HAP-1 (cell line): ENCODE measurements at regions not wholly inside any gene's neighbourhood (a gene's known extent, or its start where the extent isn't known, plus 50 kb on each side); places are given as distances from the start of the nearest gene placed in this dataset.
"Not testable (repeated sequence)": the region's sequence is repeated elsewhere in the genome, so short reads cannot be mapped to it uniquely, and the experiment has no call there.

Experiments
- DNase-seq, 2 experiments: peaks; one replicate each; pipeline ENCODE4 v3.0.0-alpha.2; 2016 to 2020; ENCODE audit warnings: low spot score in 2 of 2
- H3K27me3 ChIP-seq: fragments of 250-450 bp; sonication (Bioruptor Pico); 2 replicates; pipeline ENCODE4 v1.5.1; 2020; ENCODE audit warnings: low read depth, mild to moderate bottlenecking, moderate library complexity
- H3K36me3 ChIP-seq: fragments of 250-450 bp; sonication (Bioruptor Pico); replicated peaks from 2 replicates; pipeline ENCODE4 v1.5.1; 2020; ENCODE audit warnings: mild to moderate bottlenecking
- H3K4me1 ChIP-seq: fragments of 250-450 bp; sonication (Bioruptor Pico); 2 replicates; pipeline ENCODE4 v1.5.1; 2020; ENCODE audit warnings: mild to moderate bottlenecking
- H3K4me3 ChIP-seq: fragments of 250-450 bp; sonication (Bioruptor Pico); 2 replicates; pipeline ENCODE4 v1.5.1; 2020; ENCODE audit warnings: mild to moderate bottlenecking, moderate library complexity
- H3K9me3 ChIP-seq: fragments of 250-450 bp; sonication (Bioruptor Pico); 2 replicates; pipeline ENCODE4 v1.5.1; 2020; ENCODE audit warnings: mild to moderate bottlenecking, moderate library complexity
- in situ Hi-C: fragments of 300-500 bp; cut with MboI; formaldehyde crosslinking; loops from 3 replicates; pipeline ENCODE4 v1.14.3; 2020; ENCODE audit warnings: low sequenced_read_pairs, inconsistent platforms, mixed read lengths

DNA sequence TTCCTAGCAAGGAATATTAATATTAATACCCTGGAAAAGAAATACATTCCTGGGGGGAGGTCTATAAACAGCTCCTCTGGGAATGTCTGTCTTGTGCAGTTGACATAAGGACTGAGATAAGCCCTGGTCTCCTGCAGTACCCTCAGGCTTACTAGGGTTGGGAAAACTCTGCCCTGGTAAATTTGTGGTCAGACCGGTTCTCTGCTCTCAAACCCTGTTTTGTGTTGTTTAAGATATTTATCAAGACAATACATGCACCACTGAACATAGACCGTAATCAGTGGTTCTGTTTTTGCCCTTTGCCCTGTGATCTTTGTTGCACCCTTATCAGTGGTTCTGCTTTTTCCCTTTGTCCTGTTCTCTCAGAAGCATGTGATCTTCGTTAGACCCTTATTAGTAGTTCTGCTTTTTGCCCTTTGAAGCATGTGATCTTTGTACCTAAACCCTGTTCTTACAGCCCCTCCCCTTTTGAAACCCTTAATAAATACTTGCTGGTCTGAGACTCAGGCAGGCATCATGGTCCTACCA lies 112.3 kb upstream of the CRBN start:
- DNase-seq, H3K4me1 ChIP-seq, H3K27me3 ChIP-seq, H3K36me3 ChIP-seq, H3K9me3 ChIP-seq, H3K4me3 ChIP-seq, in situ Hi-C loops: not testable (repeated sequence)

DNA sequence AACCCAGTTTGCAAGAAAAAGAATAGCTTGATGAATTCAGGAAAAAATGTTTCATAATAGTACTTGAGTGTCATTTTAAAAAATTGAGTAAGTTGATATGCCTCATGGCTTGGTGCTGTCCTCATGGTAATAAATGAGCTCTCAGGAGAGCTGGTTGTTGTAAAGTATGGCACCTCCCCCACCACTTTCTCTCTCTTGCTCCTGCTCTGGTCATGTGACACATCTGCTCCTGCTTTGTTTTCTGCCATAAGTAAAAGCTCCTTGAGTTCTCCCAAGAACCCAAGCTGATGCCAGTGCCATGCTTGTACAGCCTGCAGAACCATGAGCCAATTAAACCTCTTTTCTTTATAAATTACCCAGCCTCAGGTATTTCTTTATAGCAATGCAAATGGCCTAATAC lies 108.8 kb upstream of the CRBN start:
- no peaks in the 10 kb centered on the region for H3K36me3 ChIP-seq
- no peaks in the 10 kb centered on the region for H3K27me3 ChIP-seq
- DNase-seq = no peak
- H3K4me1 ChIP-seq = no peaks in the 10 kb centered on the region
- in situ Hi-C loops = no loop called here
- no peaks in the 10 kb centered on the region for H3K9me3 ChIP-seq
- H3K4me3 ChIP-seq = no peak overlapping the region

DNA sequence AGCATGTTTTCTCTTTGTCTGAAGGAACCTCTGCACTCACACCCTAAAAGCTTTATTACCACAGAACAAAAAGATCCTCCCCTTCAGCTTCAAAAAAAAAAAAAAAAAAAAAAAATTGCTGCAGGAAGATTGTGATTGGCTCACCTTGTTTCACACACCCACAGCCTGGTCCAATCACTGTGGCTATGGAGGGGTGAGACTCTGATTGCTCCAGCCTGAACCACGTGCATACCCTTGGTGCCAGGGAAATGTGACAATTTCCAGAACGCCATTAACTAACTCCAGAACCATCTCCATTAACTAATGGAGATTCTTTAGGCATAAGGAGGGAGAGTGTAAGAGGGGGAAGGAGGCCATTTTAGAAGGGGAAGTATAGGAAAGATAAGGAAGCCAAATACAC lies 106.5 kb upstream of the CRBN start:
- Histone ChIP-seq H3K4me3 (no peak overlapping the region), H3K9me3 (no peaks in the 10 kb centered on the region), H3K4me1 (no peaks in the 10 kb centered on the region), H3K27me3 (no peaks in the 10 kb centered on the region), H3K36me3 (no peaks in the 10 kb centered on the region)
- no peak for DNase-seq
- in situ Hi-C loops = no loop called here

DNA sequence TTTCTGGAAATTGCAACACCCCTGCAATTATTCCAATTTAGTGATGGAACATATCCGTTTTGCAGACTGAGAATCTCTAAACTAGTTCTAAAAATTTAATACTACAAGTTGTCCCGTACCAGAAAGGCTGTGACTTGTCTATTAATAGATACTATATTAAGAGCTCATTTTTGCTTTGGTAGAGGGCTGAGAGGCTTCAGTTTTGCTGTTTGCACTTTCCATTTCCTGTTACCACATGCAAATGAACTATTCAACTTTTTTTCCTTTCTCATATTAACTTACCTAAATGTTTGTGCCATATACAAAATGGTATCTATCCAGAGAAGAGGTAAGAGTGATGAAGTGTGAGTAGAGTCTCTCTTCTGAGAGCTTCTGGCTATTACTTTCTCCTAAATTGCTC lies 101.5 kb upstream of the CRBN start:
- in situ Hi-C loops = no loop called here
- no peaks in the 10 kb centered on the region for H3K4me1 ChIP-seq
- no peaks in the 10 kb centered on the region for H3K27me3 ChIP-seq
- no peaks in the 10 kb centered on the region for H3K9me3 ChIP-seq
- no peak for DNase-seq
- H3K36me3 ChIP-seq = no peaks in the 10 kb centered on the region
- H3K4me3 ChIP-seq = no peak overlapping the region

DNA sequence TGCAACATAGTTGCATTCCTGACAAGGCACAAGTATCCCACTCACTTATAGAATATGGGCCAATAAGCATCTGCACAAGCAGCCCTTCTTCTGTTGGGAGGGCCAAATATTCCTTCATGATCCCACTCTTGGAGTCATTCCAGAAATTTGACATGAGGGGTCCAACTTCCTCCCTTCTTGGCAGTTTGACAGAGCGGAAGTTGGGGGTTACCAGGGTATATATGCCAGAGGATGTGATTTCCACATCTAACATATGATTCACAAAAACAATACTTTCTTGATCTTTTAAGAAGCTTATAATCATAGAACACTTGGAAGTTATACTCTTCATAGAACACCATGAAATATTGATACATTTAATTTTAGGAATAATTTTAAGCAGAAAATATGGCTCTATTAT lies 100.9 kb upstream of the CRBN start:
- no peaks in the 10 kb centered on the region for H3K4me1 ChIP-seq
- in situ Hi-C loops = no loop called here
- no peaks in the 10 kb centered on the region for H3K9me3 ChIP-seq
- H3K27me3 ChIP-seq = no peaks in the 10 kb centered on the region
- no peak for DNase-seq
- H3K36me3 ChIP-seq = no peaks in the 10 kb centered on the region
- H3K4me3 ChIP-seq = no peak overlapping the region

DNA sequence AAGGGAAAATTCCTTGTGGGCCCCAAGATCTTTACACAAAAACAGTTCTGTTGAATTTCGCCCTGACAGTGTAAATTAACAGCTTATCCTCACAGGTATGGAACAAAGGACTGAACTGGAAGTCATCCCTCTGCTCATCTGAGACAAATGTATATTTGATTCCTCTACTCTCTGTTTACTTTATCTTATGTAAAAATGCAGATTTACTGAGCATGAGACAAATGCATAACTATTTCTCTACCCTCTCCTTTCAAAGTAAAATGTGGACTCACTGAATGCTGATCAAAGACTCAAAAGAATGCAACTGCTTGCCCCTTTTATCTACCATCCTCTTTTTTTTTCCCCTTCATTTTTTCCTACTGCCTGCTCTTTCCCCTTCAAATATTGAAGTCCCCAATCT lies 98.6 kb upstream of the CRBN start:
- Histone ChIP-seq H3K27me3 (no peaks in the 10 kb centered on the region), H3K4me3 (no peak overlapping the region), H3K4me1 (no peaks in the 10 kb centered on the region), H3K9me3 (no peaks in the 10 kb centered on the region), H3K36me3 (no peaks in the 10 kb centered on the region)
- in situ Hi-C loops = no loop called here
- DNase-seq = no peak

DNA sequence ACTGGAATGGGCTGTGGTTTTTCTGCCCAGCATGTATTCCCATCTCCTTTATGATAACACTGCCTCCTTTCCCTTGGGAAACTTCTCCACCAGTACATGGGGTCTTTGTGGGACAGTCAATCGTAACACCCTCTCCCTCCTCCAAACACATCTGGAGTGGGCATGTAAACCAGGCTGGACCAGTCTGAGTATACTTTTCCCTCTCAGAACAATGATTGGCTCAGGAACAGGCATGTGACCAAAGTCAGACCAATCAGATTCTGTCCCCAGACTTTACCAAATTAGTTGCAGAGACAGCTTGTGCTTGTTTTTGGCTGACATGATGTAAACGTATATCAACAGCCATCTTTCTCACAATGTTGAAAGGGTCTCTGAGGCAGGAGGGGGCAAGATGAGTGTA lies 97.1 kb upstream of the CRBN start:
- in situ Hi-C loops = no loop called here
- H3K4me1 ChIP-seq = no peaks in the 10 kb centered on the region
- no peak for DNase-seq
- H3K27me3 ChIP-seq = no peaks in the 10 kb centered on the region
- no peaks in the 10 kb centered on the region for H3K36me3 ChIP-seq
- no peaks in the 10 kb centered on the region for H3K9me3 ChIP-seq
- H3K4me3 ChIP-seq = no peak overlapping the region

DNA sequence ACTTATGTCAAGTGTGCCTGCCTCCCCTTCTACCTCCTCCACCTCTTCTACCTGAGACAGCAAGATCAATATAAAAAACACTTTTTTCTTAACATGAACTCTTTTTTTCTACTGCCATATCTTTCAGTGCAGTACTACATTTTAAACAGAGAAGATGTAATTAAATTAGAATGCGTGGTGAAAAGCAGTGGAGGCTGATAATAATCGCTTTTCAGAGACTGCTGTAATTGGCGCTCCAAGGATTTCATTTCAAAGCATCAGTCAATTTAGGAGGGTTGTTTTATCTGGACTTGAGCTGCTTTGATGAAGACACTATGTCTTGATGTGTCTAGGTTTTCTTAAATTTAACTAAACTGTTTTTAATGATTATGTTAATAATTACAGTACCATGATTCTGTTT lies 85.3 kb upstream of the CRBN start:
- no peak for DNase-seq
- H3K4me3 ChIP-seq = no peak overlapping the region
- H3K36me3 ChIP-seq = no peaks in the 10 kb centered on the region
- in situ Hi-C loops = no loop called here
- H3K9me3 ChIP-seq = no peaks in the 10 kb centered on the region
- no peaks in the 10 kb centered on the region for H3K4me1 ChIP-seq
- no peaks in the 10 kb centered on the region for H3K27me3 ChIP-seq

DNA sequence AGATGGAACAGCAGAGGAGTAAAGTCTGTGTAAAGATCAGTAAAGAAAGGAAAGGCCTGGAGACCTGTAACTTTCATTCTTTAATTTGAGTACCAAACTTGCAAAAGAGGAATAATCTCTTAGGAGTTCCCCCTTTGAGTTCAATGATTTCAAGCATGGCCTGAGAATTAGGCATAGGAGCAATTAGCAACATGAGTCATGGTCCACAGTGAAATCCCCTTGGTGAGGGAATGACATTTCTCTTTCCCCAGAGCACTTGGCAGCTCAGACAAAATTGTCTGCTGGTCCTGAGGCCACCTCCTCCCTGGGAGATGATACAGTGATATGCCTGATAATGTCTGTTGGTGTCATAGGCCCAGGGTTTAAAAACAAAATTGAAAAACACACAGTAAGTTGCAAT lies 81.4 kb upstream of the CRBN start:
- DNase-seq = no peak
- no peaks in the 10 kb centered on the region for H3K9me3 ChIP-seq
- H3K4me3 ChIP-seq = no peak overlapping the region
- H3K36me3 ChIP-seq = no peaks in the 10 kb centered on the region
- in situ Hi-C loops = no loop called here
- H3K27me3 ChIP-seq = no peaks in the 10 kb centered on the region
- H3K4me1 ChIP-seq = no peaks in the 10 kb centered on the region

DNA sequence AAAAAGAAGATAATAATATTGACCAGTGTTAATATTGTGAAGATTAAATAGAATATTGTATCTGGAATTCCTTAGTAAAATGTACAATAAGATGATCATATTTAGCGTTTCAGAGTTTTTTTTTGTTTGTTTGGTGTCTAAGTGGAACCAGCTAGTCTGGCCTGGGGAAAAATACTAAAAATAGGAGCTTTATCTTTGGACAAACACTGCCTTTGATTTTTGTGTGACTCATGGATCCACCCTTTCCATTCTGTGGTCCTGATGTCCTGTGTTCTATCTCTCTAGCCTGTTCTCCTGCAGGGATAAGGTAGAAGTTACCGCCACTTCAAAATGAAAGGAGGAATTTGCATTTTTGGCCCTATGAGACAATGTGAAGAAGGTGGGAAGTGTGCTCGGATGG lies 79.7 kb upstream of the CRBN start:
- DNase-seq = no peak
- no peaks in the 10 kb centered on the region for H3K9me3 ChIP-seq
- H3K27me3 ChIP-seq = no peaks in the 10 kb centered on the region
- H3K4me3 ChIP-seq = no peak overlapping the region
- in situ Hi-C loops = no loop called here
- H3K4me1 ChIP-seq = no peaks in the 10 kb centered on the region
- H3K36me3 ChIP-seq = no peaks in the 10 kb centered on the region

DNA sequence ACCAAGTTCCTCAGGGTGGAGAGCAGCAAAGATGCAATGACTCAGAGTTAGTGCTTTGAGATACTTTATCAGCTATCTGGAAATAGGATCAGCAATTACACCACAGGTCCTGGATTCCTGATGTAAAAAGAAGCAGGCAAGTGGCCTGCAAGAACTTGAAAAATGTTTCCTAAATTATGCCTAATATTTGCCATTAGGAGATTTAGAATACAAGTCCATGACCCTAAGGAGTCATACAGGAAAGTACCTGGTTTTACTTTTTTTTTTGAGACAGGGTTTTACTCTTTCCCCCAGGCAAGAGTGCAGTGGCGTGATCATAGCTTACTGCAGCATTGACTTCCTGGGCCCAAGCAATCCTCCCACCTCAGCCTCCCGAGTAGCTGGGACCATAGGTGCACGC lies 78.8 kb upstream of the CRBN start:
- Histone ChIP-seq H3K36me3 (no peaks in the 10 kb centered on the region), H3K9me3 (no peaks in the 10 kb centered on the region), H3K27me3 (no peaks in the 10 kb centered on the region), H3K4me1 (no peaks in the 10 kb centered on the region), H3K4me3 (no peak overlapping the region)
- in situ Hi-C loops = no loop called here
- DNase-seq = no peak

DNA sequence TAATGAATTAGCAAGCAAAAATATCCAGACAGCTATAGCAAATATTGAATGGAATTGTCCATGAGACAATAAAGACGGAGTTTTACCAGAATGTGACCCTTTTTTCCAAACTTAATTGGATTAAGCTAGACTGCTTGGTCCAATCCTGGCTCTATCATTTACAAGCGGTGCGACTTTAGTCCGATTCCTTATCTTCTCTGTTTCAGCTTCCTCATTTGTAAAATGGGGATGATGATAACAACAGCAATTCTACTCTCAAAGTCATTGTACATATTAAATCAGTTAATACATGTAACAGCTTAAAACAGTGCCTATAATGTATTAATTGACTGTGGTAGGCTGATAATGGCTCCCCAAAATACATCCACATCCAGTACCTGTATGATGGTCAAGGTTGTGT lies 62.1 kb upstream of the CRBN start:
- Histone ChIP-seq H3K36me3 (no peaks in the 10 kb centered on the region), H3K4me3 (no peak overlapping the region), H3K9me3 (no peaks in the 10 kb centered on the region), H3K27me3 (no peaks in the 10 kb centered on the region), H3K4me1 (no peaks in the 10 kb centered on the region; the same call in 1 of the 2 replicates)
- DNase-seq = no peak
- in situ Hi-C loops = no loop called here

DNA sequence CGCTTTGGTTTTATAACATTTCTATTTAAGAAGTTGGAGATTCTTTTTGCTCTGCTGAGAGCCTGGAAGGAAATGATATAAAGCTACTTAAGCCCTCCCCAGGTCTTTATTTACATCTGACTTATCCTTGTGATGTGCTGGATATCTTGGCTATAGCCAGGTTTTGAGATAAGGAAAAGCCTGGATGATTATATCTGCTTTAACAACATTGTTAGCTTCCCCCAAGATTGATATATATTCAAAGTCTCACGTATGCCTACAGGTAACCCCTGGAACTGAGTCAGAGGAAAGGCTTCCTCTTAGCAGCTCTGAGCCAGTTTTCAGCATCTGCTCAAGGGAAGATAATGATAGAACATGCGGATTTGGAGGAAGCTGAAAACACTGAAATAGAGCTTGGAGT lies 61.5 kb upstream of the CRBN start:
- no peak for DNase-seq
- in situ Hi-C loops = no loop called here
- H3K4me3 ChIP-seq = no peak overlapping the region
- H3K27me3 ChIP-seq = no peaks in the 10 kb centered on the region
- no peaks in the 10 kb centered on the region for H3K36me3 ChIP-seq
- no peaks in the 10 kb centered on the region; the same call in 1 of the 2 replicates for H3K4me1 ChIP-seq
- H3K9me3 ChIP-seq = no peaks in the 10 kb centered on the region

DNA sequence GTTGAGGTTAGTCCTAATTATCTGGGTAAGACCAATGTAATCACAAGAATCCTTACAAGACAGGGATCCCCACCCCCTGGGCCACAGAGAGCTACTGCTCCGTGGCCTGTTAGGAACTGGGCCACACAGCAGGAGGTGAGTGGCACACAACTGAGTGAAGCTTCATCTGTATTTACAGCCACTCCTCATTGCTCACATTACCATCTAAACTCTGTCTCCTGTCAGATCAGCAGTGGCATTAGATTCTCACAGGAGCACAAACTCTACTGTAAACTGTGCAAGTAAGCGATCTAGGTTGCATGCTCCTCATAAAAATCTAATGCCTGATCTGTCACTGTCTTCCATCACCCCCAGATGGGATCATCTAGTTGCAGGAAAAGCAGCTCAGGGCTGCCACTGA lies 58.5 kb upstream of the CRBN start:
- H3K9me3 ChIP-seq = no peaks in the 10 kb centered on the region
- H3K4me1 ChIP-seq = no peaks in the 10 kb centered on the region; the same call in 1 of the 2 replicates
- no peak for DNase-seq
- H3K4me3 ChIP-seq = no peak overlapping the region
- H3K27me3 ChIP-seq = no peaks in the 10 kb centered on the region
- in situ Hi-C loops = no loop called here
- H3K36me3 ChIP-seq = no peaks in the 10 kb centered on the region

DNA sequence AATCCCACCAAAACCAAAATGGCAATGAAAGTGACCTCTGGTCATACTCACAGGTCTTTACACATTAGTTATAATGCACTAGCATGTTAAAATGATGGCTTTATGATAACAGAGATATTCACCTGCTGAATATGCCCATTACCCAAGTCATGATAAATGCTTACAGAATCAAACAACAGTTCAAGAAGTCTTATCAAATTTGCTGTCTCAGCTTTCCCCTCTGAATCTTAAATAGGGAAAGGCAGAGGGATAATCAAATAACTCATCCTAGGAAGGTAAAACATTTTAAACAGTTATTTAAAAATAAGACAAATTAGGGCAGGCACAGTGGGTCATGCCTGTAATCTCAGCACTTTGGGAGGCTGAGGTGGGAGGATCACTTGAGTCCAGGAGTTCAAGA lies 52.8 kb upstream of the CRBN start:
- Histone ChIP-seq H3K27me3 (no peaks in the 10 kb centered on the region), H3K4me3 (no peak overlapping the region), H3K4me1 (no peaks in the 10 kb centered on the region), H3K36me3 (no peaks in the 10 kb centered on the region), H3K9me3 (no peaks in the 10 kb centered on the region)
- in situ Hi-C loops = no loop called here
- DNase-seq = no peak
